Naive B cell (primary cell): ENCODE measurements at regions not wholly inside any gene's neighbourhood (a gene's known extent, or its start where the extent isn't known, plus 50 kb on each side); places are given as distances from the start of the nearest gene placed in this dataset.

Experiments
- ATAC-seq, 2 donors: fragments of 150-1000 bp; cut with Tn5 transposase; 2 replicates each; pipeline ENCODE4 v1.10.0; 2021; ENCODE audit warnings: low read depth in 2 of 2, mild to moderate bottlenecking in 2 of 2, moderate library complexity in 2 of 2
- DNase-seq: peaks from one replicate; pipeline ENCODE4 v3.0.0; 2022
- H3K27ac Mint-ChIP-seq, 6 donors: one replicate each; pipeline ENCODE4 v1.8.0; 2020 to 2022; ENCODE audit warnings: mild to moderate bottlenecking in 6 of 6, mixed read lengths in 6 of 6, moderate library complexity in 5 of 6, inconsistent platforms in 2 of 6
- H3K27me3 Mint-ChIP-seq, 3 donors: one replicate each; pipeline ENCODE4 v1.8.0; 2021 to 2022; ENCODE audit warnings: mixed read lengths in 3 of 3, mild to moderate bottlenecking in 1 of 3
- H3K36me3 Mint-ChIP-seq, 2 donors: one replicate each; pipeline ENCODE4 v1.8.0; 2020 to 2022; ENCODE audit warnings: mixed read lengths in 2 of 2, inconsistent platforms in 1 of 2, mild to moderate bottlenecking in 1 of 2
- H3K4me1 Mint-ChIP-seq, 3 donors: one replicate each; pipeline ENCODE4 v1.8.0; 2020 to 2022; ENCODE audit warnings: mixed read lengths in 3 of 3, inconsistent platforms in 1 of 3, mild to moderate bottlenecking in 1 of 3, moderate library complexity in 1 of 3
- H3K4me3 Mint-ChIP-seq, 8 donors: one replicate each; pipeline ENCODE4 v1.8.0; 2020 to 2022; ENCODE audit warnings: mild to moderate bottlenecking in 8 of 8, mixed read lengths in 8 of 8, moderate library complexity in 8 of 8, inconsistent platforms in 2 of 8
- H3K9me3 Mint-ChIP-seq, 7 donors: one replicate each; pipeline ENCODE4 v1.8.0; 2020 to 2022; ENCODE audit warnings: mixed read lengths in 7 of 7, mild to moderate bottlenecking in 5 of 7, inconsistent platforms in 2 of 7, moderate library complexity in 1 of 7

GRCh38 chr1:209391792-209392191 lies 191.7 kb upstream of the CAMK1G start:
- H3K9me3 Mint-ChIP-seq, result peaks cover 0 to 7% (median 0%) of the 10 kb centered on the region in 7 donors
- H3K36me3 Mint-ChIP-seq, result no peaks in the 10 kb centered on the region
- ATAC-seq (no peak), DNase-seq (no peak)
- H3K27me3 Mint-ChIP-seq, result peaks cover 6 to 23% (median 7%) of the 10 kb centered on the region in 3 donors
- no peak overlapping the region for H3K27ac Mint-ChIP-seq
- H3K4me1 Mint-ChIP-seq, result no peaks in the 10 kb centered on the region
- H3K4me3 Mint-ChIP-seq, result no peak overlapping the region

GRCh38 chr1:209395169-209395568 lies 188.3 kb upstream of the CAMK1G start:
- no peaks in the 10 kb centered on the region for H3K36me3 Mint-ChIP-seq
- ATAC-seq (no peak), DNase-seq (no peak)
- H3K4me3 Mint-ChIP-seq, result no peak overlapping the region
- H3K27ac Mint-ChIP-seq, result no peak overlapping the region
- H3K4me1 Mint-ChIP-seq, result no peaks in the 10 kb centered on the region
- peaks cover 6 to 13% (median 7%) of the 10 kb centered on the region in 3 donors for H3K27me3 Mint-ChIP-seq
- peaks cover 0 to 5% (median 0%) of the 10 kb centered on the region in 7 donors for H3K9me3 Mint-ChIP-seq

GRCh38 chr1:209397371-209397770 lies 186.1 kb upstream of the CAMK1G start:
- Mint-ChIP-seq H3K4me1 (no peaks in the 10 kb centered on the region), H3K4me3 (no peak overlapping the region), H3K36me3 (no peaks in the 10 kb centered on the region), H3K27me3 (peaks cover 6 to 13% (median 7%) of the 10 kb centered on the region in 3 donors), H3K9me3 (peaks cover 0 to 5% (median 0%) of the 10 kb centered on the region in 7 donors), H3K27ac (no peak overlapping the region)
- DNase-seq (no peak), ATAC-seq (no peak)

- Mint-ChIP-seq H3K27ac (peak overlapping the region in 1 of 6 donors; percentile 49), H3K4me3 (no peak overlapping the region), H3K4me1 (no peaks in the 10 kb centered on the region), H3K36me3 (no peaks in the 10 kb centered on the region), H3K27me3 (peaks cover 6 to 13% (median 7%) of the 10 kb centered on the region in 3 donors), H3K9me3 (peaks cover 0 to 5% (median 0%) of the 10 kb centered on the region in 7 donors)
- ATAC-seq (no peak), DNase-seq (no peak)
Observed at GRCh38 chr1:209397910-209398309, 185.6 kb upstream of the CAMK1G start.

GRCh38 chr1:209398313-209398991 lies 185.1 kb upstream of the CAMK1G start:
- no peak for ATAC-seq
- Mint-ChIP-seq H3K27ac (no peak overlapping the region), H3K36me3 (no peaks in the 10 kb centered on the region), H3K27me3 (peaks cover 3 to 13% (median 6%) of the 10 kb centered on the region in 3 donors), H3K4me1 (no peaks in the 10 kb centered on the region), H3K9me3 (peaks cover 0 to 3% (median 0%) of the 10 kb centered on the region in 7 donors), H3K4me3 (no peak overlapping the region)
- no peak for DNase-seq

GRCh38 chr1:209399800-209400199 lies 183.7 kb upstream of the CAMK1G start:
- DNase-seq (no peak), ATAC-seq (no peak)
- Mint-ChIP-seq H3K4me3 (no peak overlapping the region), H3K4me1 (no peaks in the 10 kb centered on the region), H3K36me3 (no peaks in the 10 kb centered on the region), H3K27ac (no peak overlapping the region), H3K27me3 (peaks cover 3 to 11% (median 6%) of the 10 kb centered on the region in 3 donors), H3K9me3 (peaks cover 0 to 1% (median 0%) of the 10 kb centered on the region in 7 donors)

- ATAC-seq (no peak), DNase-seq (no peak)
- Mint-ChIP-seq H3K27ac (no peak overlapping the region), H3K27me3 (peaks cover 0 to 3% (median 3%) of the 10 kb centered on the region in 3 donors), H3K4me3 (no peak overlapping the region), H3K36me3 (no peaks in the 10 kb centered on the region), H3K9me3 (no peaks in the 10 kb centered on the region), H3K4me1 (no peaks in the 10 kb centered on the region)
Observed at GRCh38 chr1:209400351-209401220, 182.9 kb upstream of the CAMK1G start.

- no peaks in the 10 kb centered on the region for H3K27me3 Mint-ChIP-seq
- DNase-seq, result no peak
- no peak overlapping the region for H3K27ac Mint-ChIP-seq
- H3K9me3 Mint-ChIP-seq, result no peaks in the 10 kb centered on the region
- H3K4me1 Mint-ChIP-seq, result no peaks in the 10 kb centered on the region
- H3K4me3 Mint-ChIP-seq, result no peak overlapping the region
- no peaks in the 10 kb centered on the region for H3K36me3 Mint-ChIP-seq
- ATAC-seq, result no peak
Observed at GRCh38 chr1:209402697-209403096, 180.8 kb upstream of the CAMK1G start.

- DNase-seq, result no peak
- Mint-ChIP-seq H3K4me1 (no peaks in the 10 kb centered on the region), H3K9me3 (no peaks in the 10 kb centered on the region), H3K4me3 (no peak overlapping the region), H3K36me3 (no peaks in the 10 kb centered on the region), H3K27ac (no peak overlapping the region), H3K27me3 (no peaks in the 10 kb centered on the region)
- no peak for ATAC-seq
Observed at GRCh38 chr1:209403921-209404320, 179.6 kb upstream of the CAMK1G start.

- no peak for DNase-seq
- H3K36me3 Mint-ChIP-seq, result no peaks in the 10 kb centered on the region
- H3K27me3 Mint-ChIP-seq, result no peaks in the 10 kb centered on the region
- no peaks in the 10 kb centered on the region for H3K4me1 Mint-ChIP-seq
- no peak overlapping the region for H3K4me3 Mint-ChIP-seq
- H3K9me3 Mint-ChIP-seq, result no peaks in the 10 kb centered on the region
- no peak overlapping the region for H3K27ac Mint-ChIP-seq
- no peak for ATAC-seq
Observed at GRCh38 chr1:209404577-209404976, 178.9 kb upstream of the CAMK1G start.

GRCh38 chr1:209405183-209405814 lies 178.2 kb upstream of the CAMK1G start:
- H3K9me3 Mint-ChIP-seq, result no peaks in the 10 kb centered on the region
- DNase-seq (no peak), ATAC-seq (no peak)
- H3K4me3 Mint-ChIP-seq, result no peak overlapping the region
- H3K36me3 Mint-ChIP-seq, result no peaks in the 10 kb centered on the region
- no peak overlapping the region for H3K27ac Mint-ChIP-seq
- no peaks in the 10 kb centered on the region for H3K4me1 Mint-ChIP-seq
- H3K27me3 Mint-ChIP-seq, result no peaks in the 10 kb centered on the region

GRCh38 chr1:209406168-209406567 lies 177.3 kb upstream of the CAMK1G start:
- H3K27me3 Mint-ChIP-seq, result peaks cover under 1 to 2% (median 1%) of the 10 kb centered on the region in 3 donors
- no peak overlapping the region for H3K27ac Mint-ChIP-seq
- H3K36me3 Mint-ChIP-seq, result no peaks in the 10 kb centered on the region
- no peaks in the 10 kb centered on the region for H3K4me1 Mint-ChIP-seq
- no peak overlapping the region for H3K4me3 Mint-ChIP-seq
- DNase-seq (no peak), ATAC-seq (no peak)
- peaks cover 0 to under 1% (median 0%) of the 10 kb centered on the region in 7 donors for H3K9me3 Mint-ChIP-seq

- Mint-ChIP-seq H3K36me3 (no peaks in the 10 kb centered on the region), H3K9me3 (peaks cover 0 to 4% (median 0%) of the 10 kb centered on the region in 7 donors), H3K27ac (no peak overlapping the region), H3K4me3 (no peak overlapping the region), H3K4me1 (no peaks in the 10 kb centered on the region), H3K27me3 (peaks cover 5 to 7% (median 5%) of the 10 kb centered on the region in 3 donors)
- ATAC-seq (no peak), DNase-seq (no peak)
Observed at GRCh38 chr1:209406595-209406994, 176.9 kb upstream of the CAMK1G start.
